ENCODE measurements at regions not wholly inside any gene's neighbourhood (a gene's known extent, or its start where the extent isn't known, plus 50 kb on each side); places are given as distances from the start of the nearest gene placed in this dataset.

GRCh38 chr5:142388696-142389095, 63.9 kb upstream of the SPRY4 start:
- Histone ChIP-seq H3K4me1 (ENCODE audit: control insufficient read depth in 3 of 3, insufficient read depth in 2 of 3, low read depth in 1 of 3, low read length in 2 of 3) (peaks cover 0 to 30% (median 2%) of the 10 kb centered on the region in 3 donors), H3K4me3 (ENCODE audit: low read depth in 1 of 3, low read length in 3 of 3) (no peak overlapping the region), H3K36me3 (ENCODE audit: control insufficient read depth in 3 of 3, insufficient read depth in 2 of 3, low read depth in 1 of 3, low read length in 3 of 3) (no peaks in the 10 kb centered on the region), H3K27ac (ENCODE audit: low read depth in 1 of 3, low read length in 2 of 3) (no peak overlapping the region), H3K9me3 (ENCODE audit: control insufficient read depth in 2 of 2, insufficient read depth in 1 of 2, low read depth in 1 of 2, low read length in 1 of 2) (no peaks in the 10 kb centered on the region), H3K27me3 (ENCODE audit: control insufficient read depth in 3 of 3, insufficient read depth in 3 of 3, low read length in 3 of 3) (no peaks in the 10 kb centered on the region)
- DNase-seq: no peak
- no peak for FAIRE-seq
- WGBS, 3 donors: 78 to 90% (median 79%) methylated on average over 1 of the region's 1 CpG

GRCh38 chr5:142387024-142387682, 62.3 kb upstream of the SPRY4 start:
- 88 to 92% (median 92%) methylated on average over 3 of the region's 3 CpGs for WGBS, 3 donors
- no peaks in the 10 kb centered on the region for H3K36me3 ChIP-seq (ENCODE audit: control insufficient read depth in 3 of 3, insufficient read depth in 2 of 3, low read depth in 1 of 3, low read length in 3 of 3)
- DNase-seq (no peak), FAIRE-seq (no peak)
- peaks cover 0 to 30% (median 2%) of the 10 kb centered on the region in 3 donors for H3K4me1 ChIP-seq (ENCODE audit: control insufficient read depth in 3 of 3, insufficient read depth in 2 of 3, low read depth in 1 of 3, low read length in 2 of 3)
- H3K27ac ChIP-seq (ENCODE audit: low read depth in 1 of 3, low read length in 2 of 3): peak overlapping the region in 1 of 3 donors; percentile 18
- H3K27me3 ChIP-seq (ENCODE audit: control insufficient read depth in 3 of 3, insufficient read depth in 3 of 3, low read length in 3 of 3): no peaks in the 10 kb centered on the region
- H3K4me3 ChIP-seq (ENCODE audit: low read depth in 1 of 3, low read length in 3 of 3): no peak overlapping the region
- no peaks in the 10 kb centered on the region for H3K9me3 ChIP-seq (ENCODE audit: control insufficient read depth in 2 of 2, insufficient read depth in 1 of 2, low read depth in 1 of 2, low read length in 1 of 2)

GRCh38 chr5:142386137-142387023, 61.6 kb upstream of the SPRY4 start:
- no peak for DNase-seq
- Histone ChIP-seq H3K36me3 (ENCODE audit: control insufficient read depth in 3 of 3, insufficient read depth in 2 of 3, low read depth in 1 of 3, low read length in 3 of 3) (no peaks in the 10 kb centered on the region), H3K4me3 (ENCODE audit: low read depth in 1 of 3, low read length in 3 of 3) (no peak overlapping the region), H3K27ac (ENCODE audit: low read depth in 1 of 3, low read length in 2 of 3) (peak overlapping the region in 1 of 3 donors; percentile 18), H3K9me3 (ENCODE audit: control insufficient read depth in 2 of 2, insufficient read depth in 1 of 2, low read depth in 1 of 2, low read length in 1 of 2) (no peaks in the 10 kb centered on the region), H3K27me3 (ENCODE audit: control insufficient read depth in 3 of 3, insufficient read depth in 3 of 3, low read length in 3 of 3) (no peaks in the 10 kb centered on the region), H3K4me1 (ENCODE audit: control insufficient read depth in 3 of 3, insufficient read depth in 2 of 3, low read depth in 1 of 3, low read length in 2 of 3) (peaks cover 0 to 30% (median 2%) of the 10 kb centered on the region in 3 donors)
- no peak for FAIRE-seq
- WGBS, 3 donors: 63 to 75% (median 71%) methylated on average over 8 of the region's 8 CpGs

- H3K27ac ChIP-seq (ENCODE audit: low read depth in 1 of 3, low read length in 2 of 3): no peak overlapping the region
- H3K4me1 ChIP-seq (ENCODE audit: control insufficient read depth in 3 of 3, insufficient read depth in 2 of 3, low read depth in 1 of 3, low read length in 2 of 3): peaks cover 0 to 20% (median 2%) of the 10 kb centered on the region in 3 donors
- 63 to 88% (median 85%) methylated on average over 5 of the region's 5 CpGs for WGBS, 3 donors
- DNase-seq (no peak), FAIRE-seq (no peak)
- H3K27me3 ChIP-seq (ENCODE audit: control insufficient read depth in 3 of 3, insufficient read depth in 3 of 3, low read length in 3 of 3): no peaks in the 10 kb centered on the region
- no peaks in the 10 kb centered on the region for H3K9me3 ChIP-seq (ENCODE audit: control insufficient read depth in 2 of 2, insufficient read depth in 1 of 2, low read depth in 1 of 2, low read length in 1 of 2)
- no peaks in the 10 kb centered on the region for H3K36me3 ChIP-seq (ENCODE audit: control insufficient read depth in 3 of 3, insufficient read depth in 2 of 3, low read depth in 1 of 3, low read length in 3 of 3)
- H3K4me3 ChIP-seq (ENCODE audit: low read depth in 1 of 3, low read length in 3 of 3): no peak overlapping the region
These were observed 60.4 kb upstream of the SPRY4 start for GRCh38 chr5:142385194-142385593.

GRCh38 chr5:142384014-142384413, 59.2 kb upstream of the SPRY4 start:
- Histone ChIP-seq H3K27ac (ENCODE audit: low read depth in 1 of 3, low read length in 2 of 3) (no peak overlapping the region), H3K9me3 (ENCODE audit: control insufficient read depth in 2 of 2, insufficient read depth in 1 of 2, low read depth in 1 of 2, low read length in 1 of 2) (no peaks in the 10 kb centered on the region), H3K4me3 (ENCODE audit: low read depth in 1 of 3, low read length in 3 of 3) (no peak overlapping the region), H3K27me3 (ENCODE audit: control insufficient read depth in 3 of 3, insufficient read depth in 3 of 3, low read length in 3 of 3) (no peaks in the 10 kb centered on the region), H3K4me1 (ENCODE audit: control insufficient read depth in 3 of 3, insufficient read depth in 2 of 3, low read depth in 1 of 3, low read length in 2 of 3) (peaks cover 0 to 18% (median 0%) of the 10 kb centered on the region in 3 donors), H3K36me3 (ENCODE audit: control insufficient read depth in 3 of 3, insufficient read depth in 2 of 3, low read depth in 1 of 3, low read length in 3 of 3) (no peaks in the 10 kb centered on the region)
- DNase-seq: peak; percentile 49 to 64
- no peak for FAIRE-seq
- 19 to 56% (median 28%) methylated on average over 3 of the region's 3 CpGs for WGBS, 3 donors

- no peak overlapping the region for H3K27ac ChIP-seq (ENCODE audit: low read depth in 1 of 3, low read length in 2 of 3)
- H3K4me1 ChIP-seq (ENCODE audit: control insufficient read depth in 3 of 3, insufficient read depth in 2 of 3, low read depth in 1 of 3, low read length in 2 of 3): peaks cover 0 to 16% (median 0%) of the 10 kb centered on the region in 3 donors
- WGBS, 3 donors: 88 to 94% (median 94%) methylated on average over 2 of the region's 2 CpGs
- FAIRE-seq (no peak), DNase-seq (no peak)
- no peaks in the 10 kb centered on the region for H3K9me3 ChIP-seq (ENCODE audit: control insufficient read depth in 2 of 2, insufficient read depth in 1 of 2, low read depth in 1 of 2, low read length in 1 of 2)
- no peaks in the 10 kb centered on the region for H3K27me3 ChIP-seq (ENCODE audit: control insufficient read depth in 3 of 3, insufficient read depth in 3 of 3, low read length in 3 of 3)
- H3K4me3 ChIP-seq (ENCODE audit: low read depth in 1 of 3, low read length in 3 of 3): no peak overlapping the region
- no peaks in the 10 kb centered on the region for H3K36me3 ChIP-seq (ENCODE audit: control insufficient read depth in 3 of 3, insufficient read depth in 2 of 3, low read depth in 1 of 3, low read length in 3 of 3)
These were observed 57.4 kb upstream of the SPRY4 start for GRCh38 chr5:142382186-142382585.

GRCh38 chr5:142378737-142379634, 54.2 kb upstream of the SPRY4 start:
- Histone ChIP-seq H3K27ac (ENCODE audit: low read depth in 1 of 3, low read length in 2 of 3) (no peak overlapping the region), H3K27me3 (ENCODE audit: control insufficient read depth in 3 of 3, insufficient read depth in 3 of 3, low read length in 3 of 3) (no peaks in the 10 kb centered on the region), H3K36me3 (ENCODE audit: control insufficient read depth in 3 of 3, insufficient read depth in 2 of 3, low read depth in 1 of 3, low read length in 3 of 3) (no peaks in the 10 kb centered on the region), H3K4me1 (ENCODE audit: control insufficient read depth in 3 of 3, insufficient read depth in 2 of 3, low read depth in 1 of 3, low read length in 2 of 3) (peaks cover 0 to under 1% (median 0%) of the 10 kb centered on the region in 3 donors), H3K4me3 (ENCODE audit: low read depth in 1 of 3, low read length in 3 of 3) (no peak overlapping the region), H3K9me3 (ENCODE audit: control insufficient read depth in 2 of 2, insufficient read depth in 1 of 2, low read depth in 1 of 2, low read length in 1 of 2) (no peaks in the 10 kb centered on the region)
- 69 to 76% (median 70%) methylated on average over 5 of the region's 5 CpGs for WGBS, 3 donors
- FAIRE-seq: no peak
- DNase-seq: no peak

GRCh38 chr5:142375944-142376411, 51.2 kb upstream of the SPRY4 start:
- 73 to 83% (median 82%) methylated on average over 8 of the region's 8 CpGs for WGBS, 3 donors
- peak overlapping the region in 1 of 3 donors; percentile 22 for H3K27ac ChIP-seq (ENCODE audit: low read depth in 1 of 3, low read length in 2 of 3)

More at GRCh38 chr5:142375944-142376411, 51.2 kb upstream of the SPRY4 start:
- Histone ChIP-seq H3K9me3 (ENCODE audit: control insufficient read depth in 2 of 2, insufficient read depth in 1 of 2, low read depth in 1 of 2, low read length in 1 of 2) (no peaks in the 10 kb centered on the region), H3K27me3 (ENCODE audit: control insufficient read depth in 3 of 3, insufficient read depth in 3 of 3, low read length in 3 of 3) (no peaks in the 10 kb centered on the region), H3K4me3 (ENCODE audit: low read depth in 1 of 3, low read length in 3 of 3) (no peak overlapping the region), H3K4me1 (ENCODE audit: control insufficient read depth in 3 of 3, insufficient read depth in 2 of 3, low read depth in 1 of 3, low read length in 2 of 3) (no peaks in the 10 kb centered on the region), H3K36me3 (ENCODE audit: control insufficient read depth in 3 of 3, insufficient read depth in 2 of 3, low read depth in 1 of 3, low read length in 3 of 3) (no peaks in the 10 kb centered on the region)
- DNase-seq: no peak
- FAIRE-seq: no peak
